ENCODE measurements at regions not wholly inside any gene's neighbourhood (a gene's known extent, or its start where the extent isn't known, plus 50 kb on each side); places are given as distances from the start of the nearest gene placed in this dataset.
"Not testable (repeated sequence)": the region's sequence is repeated elsewhere in the genome, so short reads cannot be mapped to it uniquely, and the experiment has no call there.

DNA sequence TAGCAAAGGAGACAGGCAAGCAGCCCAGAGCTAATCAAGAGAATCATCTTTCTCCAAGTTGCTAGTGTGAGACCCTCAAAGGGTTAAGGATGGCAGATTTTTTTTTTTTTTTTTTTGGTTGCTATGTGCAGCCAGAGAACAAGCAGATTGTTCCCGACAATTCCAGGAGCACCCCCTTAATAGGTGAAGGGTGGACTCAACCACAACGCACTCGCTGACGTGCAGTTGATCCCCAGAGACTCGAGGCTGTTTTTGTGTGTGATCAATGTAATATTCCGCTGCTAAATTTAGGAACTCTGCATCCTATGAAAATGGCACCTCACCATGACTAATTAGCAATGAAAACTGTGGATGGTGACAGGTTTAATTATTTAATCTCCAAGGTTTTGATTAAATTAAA is 789.0 kb downstream of the KCNA4 start:
- DNase-seq (ENCODE audit: extremely low read depth in 1 of 11, low read depth in 9 of 11, low spot score in 4 of 11) = no peak

DNA sequence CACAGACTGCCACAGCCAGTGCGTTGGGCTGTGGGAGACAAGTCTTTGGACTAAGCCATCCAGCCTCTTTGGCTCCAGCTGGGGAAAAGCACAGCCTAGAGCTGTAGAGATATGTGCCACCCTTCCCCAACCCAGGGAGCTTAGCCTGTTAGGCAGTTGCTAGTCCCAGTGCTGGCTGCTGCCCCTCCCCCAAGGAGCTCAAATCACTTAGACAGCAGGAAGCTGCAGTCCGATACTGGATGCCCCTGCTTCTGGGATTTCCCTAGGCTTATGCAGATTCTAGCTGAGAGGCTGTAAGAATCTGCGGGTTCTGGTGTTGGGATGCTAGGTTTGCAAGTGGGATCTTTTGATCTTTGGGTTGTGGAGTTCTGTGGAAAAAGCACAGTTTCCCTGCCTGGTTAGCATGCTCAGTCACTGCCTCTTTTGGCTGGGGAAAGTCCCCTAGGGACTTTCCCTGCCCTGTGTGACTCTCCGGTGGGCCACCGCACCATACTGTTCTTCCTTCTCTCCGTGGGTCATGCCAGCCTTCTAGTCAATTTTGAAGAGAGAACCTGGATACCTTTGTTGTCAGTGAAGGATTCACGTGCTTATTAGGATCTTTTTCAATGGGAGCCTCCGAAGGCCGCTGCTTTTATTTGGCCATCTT is 792.0 kb downstream of the KCNA4 start:
- DNase-seq (ENCODE audit: extremely low read depth in 1 of 11, low read depth in 9 of 11, low spot score in 4 of 11) = no peak

DNA sequence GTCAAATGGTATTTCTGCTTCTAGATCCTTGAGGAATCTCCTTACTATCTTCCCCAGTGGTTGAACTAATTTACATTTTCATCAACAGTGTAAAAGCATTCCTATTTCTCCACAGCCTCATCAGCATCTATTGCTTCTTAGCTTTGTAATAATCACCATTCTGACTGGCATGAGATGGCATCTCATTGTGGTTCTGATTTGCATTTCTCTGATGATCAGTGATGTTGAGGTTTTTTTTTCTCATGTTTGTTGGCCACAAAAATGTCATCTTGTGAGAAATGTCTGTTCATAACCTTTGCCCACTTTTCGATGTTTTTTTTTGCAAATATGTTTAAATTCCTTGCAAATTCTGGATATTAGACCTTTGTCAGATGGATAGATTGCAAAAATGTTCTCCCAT is 797.3 kb downstream of the KCNA4 start:
- DNase-seq (ENCODE audit: extremely low read depth in 1 of 11, low read depth in 9 of 11, low spot score in 4 of 11) = not testable (repeated sequence)

DNA sequence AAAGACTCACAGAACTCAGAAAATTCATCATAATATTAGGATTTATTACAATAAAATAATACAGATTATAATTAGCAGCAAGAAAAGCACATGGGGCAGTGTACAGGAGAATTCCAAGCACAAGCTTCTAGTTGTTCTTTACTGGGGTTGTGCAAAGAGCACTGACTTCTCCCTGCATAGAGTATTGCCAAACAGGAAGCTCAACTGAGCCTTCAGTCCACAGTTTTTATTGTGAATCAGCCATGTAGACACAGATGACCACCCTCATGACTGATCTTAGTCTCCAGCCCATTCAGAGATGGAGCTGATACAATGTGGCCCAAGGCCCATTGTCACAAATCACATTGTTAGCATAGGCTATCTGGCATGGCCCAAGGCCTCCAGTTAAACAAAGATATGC is 798.9 kb downstream of the KCNA4 start:
- no peak for DNase-seq (ENCODE audit: extremely low read depth in 1 of 11, low read depth in 9 of 11, low spot score in 4 of 11)

DNA sequence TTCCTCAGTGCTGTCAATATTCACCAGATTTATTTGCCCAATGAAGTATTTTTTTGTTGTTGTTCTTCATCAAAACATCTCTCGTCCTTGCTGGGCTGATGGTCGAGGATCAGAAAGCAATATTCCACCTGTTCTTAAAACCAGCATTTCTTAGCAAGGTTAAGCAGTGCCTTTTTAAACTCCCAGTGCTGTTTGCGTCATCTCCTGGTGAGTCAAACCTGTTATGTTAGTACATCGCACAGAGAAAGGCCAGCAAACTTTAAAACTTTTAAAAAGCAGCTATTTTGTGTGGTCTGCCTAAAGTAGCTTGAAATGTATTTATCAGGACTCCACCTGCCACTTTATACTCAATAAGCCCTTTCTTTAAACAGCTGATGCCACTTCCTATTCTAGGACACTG is 802.0 kb downstream of the KCNA4 start:
- no peak for DNase-seq (ENCODE audit: extremely low read depth in 1 of 11, low read depth in 9 of 11, low spot score in 4 of 11)

DNA sequence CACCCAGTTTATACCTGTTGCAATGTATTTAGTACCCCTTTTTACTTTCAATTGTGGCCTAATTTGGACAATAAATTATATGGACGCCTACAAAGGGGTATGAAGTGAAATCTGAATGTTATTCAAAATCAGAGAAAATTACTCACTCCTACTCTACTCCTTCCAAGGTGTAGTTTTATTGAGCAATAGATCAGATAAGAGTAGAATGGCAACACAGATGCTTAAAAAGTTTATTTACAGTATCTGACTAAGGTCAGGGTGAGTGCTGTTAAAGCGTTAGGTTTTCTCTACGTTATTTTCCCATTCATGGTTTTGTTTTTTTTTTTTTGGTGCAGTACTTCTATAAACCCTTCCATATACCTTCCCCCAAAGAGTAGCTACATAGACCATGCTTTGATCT is 805.6 kb downstream of the KCNA4 start:
- DNase-seq (ENCODE audit: extremely low read depth in 1 of 11, low read depth in 9 of 11, low spot score in 4 of 11) = no peak

DNA sequence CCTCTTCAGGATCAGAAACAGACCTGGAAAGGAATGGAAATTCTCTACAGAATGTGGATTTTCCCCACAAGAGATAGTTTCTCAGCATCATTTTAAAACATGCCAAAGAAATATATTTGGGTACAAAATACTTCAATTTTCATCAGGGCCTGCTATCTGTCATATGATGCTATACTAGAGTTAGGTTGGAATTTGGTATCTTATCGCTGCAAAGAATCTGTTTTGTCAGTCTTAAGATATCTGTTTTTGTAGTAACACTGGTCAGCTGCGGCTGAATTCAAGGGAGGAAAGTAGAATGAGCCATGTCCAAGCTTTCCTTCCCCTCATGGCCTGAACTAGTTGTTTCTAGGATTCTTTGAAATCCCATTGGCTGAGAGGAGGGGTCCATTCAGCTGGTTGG is 806.4 kb downstream of the KCNA4 start:
- no peak for DNase-seq (ENCODE audit: extremely low read depth in 1 of 11, low read depth in 9 of 11, low spot score in 4 of 11)

DNA sequence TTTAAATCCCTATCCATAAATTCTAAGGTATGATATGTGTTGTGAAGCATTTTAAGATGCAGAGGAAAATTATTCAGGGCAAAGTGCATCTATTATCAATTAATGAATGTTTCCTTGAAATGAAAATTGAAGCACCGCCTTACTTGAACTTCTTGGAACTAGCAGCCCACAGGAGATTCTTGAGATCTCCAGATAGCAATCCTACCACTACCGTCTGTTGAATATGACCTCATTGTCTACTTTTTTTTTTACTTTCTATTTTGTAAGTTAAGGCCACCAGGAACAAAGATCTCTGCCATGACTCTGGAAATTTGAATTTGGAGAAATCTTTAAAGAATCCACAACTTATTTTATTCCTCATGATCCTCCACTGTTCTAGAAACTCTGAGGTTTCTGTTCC is 808.7 kb downstream of the KCNA4 start:
- no peak for DNase-seq (ENCODE audit: extremely low read depth in 1 of 11, low read depth in 9 of 11, low spot score in 4 of 11)

DNA sequence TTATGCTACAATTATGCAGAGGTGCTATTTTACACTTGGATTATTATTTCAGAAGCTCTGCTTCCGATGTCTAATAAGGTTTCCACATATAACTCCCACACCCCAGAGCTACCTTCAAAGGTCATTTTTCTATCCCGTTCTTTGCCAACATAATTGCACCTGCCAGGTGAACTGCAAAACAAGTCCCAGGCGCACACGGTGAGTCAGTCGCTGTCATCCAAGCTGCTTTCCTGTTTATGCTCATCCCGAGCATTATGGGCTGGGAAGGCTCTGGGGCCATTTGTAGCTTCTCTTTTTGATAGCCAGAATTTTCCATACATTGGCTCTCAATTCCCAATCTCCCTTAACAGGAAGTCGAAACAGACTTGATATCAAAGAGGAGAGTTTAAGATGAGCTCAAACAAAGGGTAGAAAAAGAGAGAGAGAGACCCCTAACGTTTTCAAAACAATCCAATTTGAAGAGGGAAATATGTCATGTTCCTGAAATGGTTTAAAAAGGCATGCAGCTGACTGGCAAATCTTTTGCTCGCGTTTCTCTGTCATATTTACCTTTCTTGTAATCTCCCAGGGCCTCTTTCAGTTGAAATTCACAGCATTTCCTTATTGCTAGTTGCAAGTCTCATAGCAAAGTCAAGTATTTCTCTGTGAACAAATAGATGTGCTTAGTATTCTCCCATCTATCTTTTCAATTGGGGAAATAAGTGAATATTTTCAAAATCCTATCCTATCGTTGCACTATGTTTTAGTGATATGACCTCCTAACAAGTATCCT is 815.9 kb downstream of the KCNA4 start:
- no peak for DNase-seq (ENCODE audit: extremely low read depth in 1 of 11, low read depth in 9 of 11, low spot score in 4 of 11)

DNA sequence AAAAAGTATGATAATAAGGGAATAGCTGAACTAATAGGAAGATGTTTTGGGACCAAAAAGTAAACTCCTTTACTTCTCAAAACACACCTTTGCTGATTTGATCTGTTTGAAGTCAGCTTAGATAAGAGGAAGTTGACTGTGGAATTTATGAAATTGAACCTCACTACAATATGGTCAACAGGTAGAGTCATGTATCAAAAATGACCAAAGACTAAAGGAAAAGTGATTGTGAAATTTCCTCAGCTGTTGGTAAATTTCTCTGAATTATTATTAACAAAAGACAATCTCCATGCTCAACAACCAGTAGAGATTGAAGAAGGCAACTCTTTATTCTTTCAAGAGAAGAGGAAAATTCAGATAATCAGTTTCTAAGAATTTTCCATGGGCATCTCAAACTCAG is 826.5 kb downstream of the KCNA4 start:
- no peak for DNase-seq (ENCODE audit: extremely low read depth in 1 of 11, low read depth in 9 of 11, low spot score in 4 of 11)

DNA sequence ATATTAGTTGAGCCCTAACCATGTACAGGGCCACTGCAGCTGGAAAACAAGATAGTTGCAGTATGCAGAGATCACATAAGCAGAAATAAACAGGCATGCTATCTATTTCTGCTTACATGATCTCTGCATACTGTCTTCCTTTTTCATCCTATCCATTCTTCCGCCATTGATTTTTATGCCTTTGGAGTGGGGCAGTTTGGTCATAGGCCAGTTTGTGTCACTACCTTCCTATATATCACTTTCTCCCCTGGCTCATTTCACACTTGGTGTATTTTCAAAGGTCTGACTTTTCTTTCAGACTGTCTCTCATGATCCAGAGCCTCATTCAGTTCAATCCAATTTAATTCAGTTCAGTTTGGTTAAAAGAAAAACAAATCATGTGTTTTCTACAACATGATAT is 829.6 kb downstream of the KCNA4 start:
- DNase-seq (ENCODE audit: extremely low read depth in 1 of 11, low read depth in 9 of 11, low spot score in 4 of 11) = peak in 8 of 11 donors; percentile 3 to 31 (median 8)

DNA sequence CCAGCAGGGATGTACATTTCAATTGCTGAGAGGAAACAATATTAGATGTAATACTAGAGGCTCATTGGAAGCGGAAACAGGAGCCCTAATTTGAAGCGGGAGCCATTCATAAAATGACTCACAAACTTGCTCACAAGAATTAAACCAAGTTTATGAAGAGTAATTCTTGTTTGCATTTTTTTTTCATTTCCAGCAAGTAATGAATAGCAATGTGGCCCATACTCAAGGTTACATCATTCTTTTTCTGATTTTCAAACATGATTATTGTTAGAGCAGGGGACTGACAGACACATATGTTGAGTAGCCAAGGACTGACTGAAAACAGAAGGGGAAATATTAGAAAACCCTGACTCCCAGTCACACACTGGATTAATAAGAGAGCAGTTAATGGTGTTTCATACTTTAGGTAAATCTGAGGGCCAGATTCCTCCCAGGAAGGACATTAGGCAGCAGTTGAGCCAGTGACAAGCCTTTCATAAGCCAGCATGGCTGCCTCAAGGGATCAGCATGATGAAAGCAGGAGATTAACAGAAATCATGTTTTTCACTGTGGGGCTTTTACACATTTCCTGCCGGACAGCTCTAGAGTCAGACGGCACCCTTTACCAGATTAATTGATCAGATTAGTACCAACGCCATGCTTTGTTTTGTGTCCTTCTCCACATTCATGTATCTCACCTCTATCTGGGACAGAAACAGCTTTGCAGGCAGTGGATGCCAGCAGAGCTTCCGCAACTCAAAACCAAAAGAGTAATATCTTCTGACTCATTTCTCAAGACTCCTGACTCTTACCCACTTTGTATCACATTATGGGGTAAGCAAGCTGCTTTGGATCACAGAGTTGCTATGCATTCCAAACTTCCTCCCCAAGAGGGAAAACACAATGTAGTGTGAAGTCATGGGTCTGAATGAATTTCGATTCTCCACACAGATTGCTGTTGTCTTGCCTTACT is 831.6 kb downstream of the KCNA4 start:
- DNase-seq (ENCODE audit: extremely low read depth in 1 of 11, low read depth in 9 of 11, low spot score in 4 of 11) = no peak

DNA sequence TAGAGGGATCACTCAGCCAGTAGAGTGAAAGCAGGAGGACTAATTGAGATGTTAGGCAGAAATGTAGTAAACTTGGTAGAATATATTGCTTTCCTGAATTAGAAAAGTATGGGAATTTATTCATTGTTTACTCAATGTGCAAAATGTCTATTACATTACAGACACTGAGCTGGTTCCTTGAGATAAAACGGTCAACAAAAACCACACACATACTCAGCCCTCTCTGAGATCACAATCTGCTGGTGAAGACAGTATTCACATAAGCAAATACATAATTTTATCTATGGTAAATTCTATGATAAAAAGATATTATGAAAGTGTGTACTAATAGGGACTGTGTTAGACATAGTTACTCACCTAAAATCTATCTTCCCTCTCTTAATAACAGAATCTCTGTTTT is 833.5 kb downstream of the KCNA4 start:
- no peak for DNase-seq (ENCODE audit: extremely low read depth in 1 of 11, low read depth in 9 of 11, low spot score in 4 of 11)

DNA sequence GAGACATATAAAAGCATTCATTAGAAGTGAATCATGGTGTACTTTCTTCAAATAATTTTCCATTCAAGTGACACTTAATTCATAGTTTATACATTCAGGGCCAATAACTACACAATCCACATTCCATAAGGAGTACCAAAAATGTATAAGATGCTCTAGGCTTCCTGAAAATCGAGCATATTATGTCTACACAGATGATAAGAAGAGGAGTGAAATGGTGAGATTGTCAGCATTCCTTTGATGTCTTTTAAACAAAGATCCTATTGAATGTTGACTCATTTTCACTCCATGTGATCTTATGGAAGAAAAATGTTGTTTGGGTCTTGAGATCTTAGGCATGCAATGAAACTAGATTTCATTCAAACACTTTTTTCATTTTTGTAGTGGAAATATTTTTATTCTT is 843.2 kb downstream of the KCNA4 start:
- no peak for DNase-seq (ENCODE audit: extremely low read depth in 1 of 11, low read depth in 9 of 11, low spot score in 4 of 11)

DNA sequence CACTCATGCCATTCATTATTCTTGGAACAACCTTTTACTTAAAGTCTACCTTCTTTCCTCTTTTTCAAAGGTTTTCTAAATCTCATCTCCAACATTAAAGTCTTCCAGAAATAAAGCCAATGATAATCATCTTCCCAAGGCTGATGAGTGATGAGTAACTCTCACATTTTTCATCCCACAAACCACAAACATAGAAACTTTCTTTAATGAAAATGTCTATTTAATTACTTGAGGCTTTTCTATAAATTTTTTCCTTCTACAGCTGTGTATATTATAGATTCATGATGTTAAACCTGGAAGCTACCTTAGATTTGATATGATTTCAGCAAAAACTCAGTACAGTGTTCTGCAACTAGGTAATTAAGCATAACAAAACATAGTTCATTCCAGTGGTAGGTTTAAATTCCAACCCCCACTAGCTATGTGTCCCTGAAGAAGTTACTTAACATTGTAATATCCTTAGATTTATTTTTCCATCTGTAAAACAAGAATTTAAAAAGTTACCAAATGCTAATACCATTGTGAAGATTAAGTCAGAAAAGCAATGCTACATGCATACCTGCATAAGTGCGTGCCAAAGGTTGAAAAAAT is 845.4 kb downstream of the KCNA4 start:
- DNase-seq (ENCODE audit: extremely low read depth in 1 of 11, low read depth in 9 of 11, low spot score in 4 of 11) = no peak

DNA sequence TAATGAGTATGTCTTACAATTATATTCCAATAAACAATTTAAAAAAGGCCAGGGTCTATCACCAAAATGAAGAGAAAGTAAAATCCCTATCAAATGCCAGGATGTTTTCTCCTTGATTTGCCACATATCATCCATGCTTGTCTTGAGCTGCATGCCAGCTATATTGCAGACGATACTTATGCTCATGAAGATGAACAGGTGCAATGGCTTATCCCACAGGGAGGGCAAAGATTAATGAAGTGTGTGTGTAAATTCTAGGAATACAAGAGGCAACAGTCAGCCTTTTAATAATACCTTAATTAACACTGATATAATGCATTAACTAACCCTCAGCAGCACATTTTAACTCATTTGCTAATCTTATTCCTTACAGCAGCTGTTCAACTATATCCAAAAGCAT is 850.5 kb downstream of the KCNA4 start:
- DNase-seq (ENCODE audit: extremely low read depth in 1 of 11, low read depth in 9 of 11, low spot score in 4 of 11) = no peak

DNA sequence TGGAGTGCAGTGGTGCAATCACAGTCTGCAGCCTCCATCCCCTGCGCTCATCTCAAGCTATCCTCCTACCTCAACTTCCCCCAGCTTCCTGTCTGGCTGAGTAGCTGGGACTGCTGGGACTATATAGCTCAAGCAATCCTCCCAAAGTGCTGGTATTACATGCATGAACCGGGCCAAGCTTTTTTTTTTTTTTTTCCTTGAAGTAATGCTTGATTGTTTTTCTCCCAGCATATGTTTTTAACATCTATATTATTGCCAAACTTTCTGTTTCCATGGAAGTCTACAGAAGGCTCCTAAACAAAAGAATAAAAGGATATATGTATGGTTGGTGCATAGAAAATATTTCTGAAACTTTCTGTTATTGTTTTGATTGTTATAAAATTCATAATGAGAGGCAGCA is 853.6 kb downstream of the KCNA4 start:
- no peak for DNase-seq (ENCODE audit: extremely low read depth in 1 of 11, low read depth in 9 of 11, low spot score in 4 of 11)

DNA sequence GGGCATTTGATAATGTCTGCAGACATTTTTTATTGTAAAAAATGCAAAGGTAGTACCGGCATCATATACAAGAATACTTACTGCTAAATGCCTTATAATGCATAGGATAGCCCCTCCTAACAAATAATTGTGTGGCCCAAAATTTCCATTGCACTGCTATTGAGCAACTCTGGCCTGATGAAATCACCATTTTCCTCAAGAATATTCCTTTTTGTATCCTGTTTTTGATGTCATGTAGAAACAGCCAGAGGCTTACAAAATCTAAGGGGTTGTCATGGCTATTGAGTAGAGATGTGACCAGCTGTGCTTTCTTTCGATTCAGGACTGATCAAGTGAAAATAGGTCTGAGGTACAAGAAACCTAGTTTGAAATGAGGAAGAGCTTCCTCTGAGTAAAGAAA is 854.3 kb downstream of the KCNA4 start:
- no peak for DNase-seq (ENCODE audit: extremely low read depth in 1 of 11, low read depth in 9 of 11, low spot score in 4 of 11)

DNA sequence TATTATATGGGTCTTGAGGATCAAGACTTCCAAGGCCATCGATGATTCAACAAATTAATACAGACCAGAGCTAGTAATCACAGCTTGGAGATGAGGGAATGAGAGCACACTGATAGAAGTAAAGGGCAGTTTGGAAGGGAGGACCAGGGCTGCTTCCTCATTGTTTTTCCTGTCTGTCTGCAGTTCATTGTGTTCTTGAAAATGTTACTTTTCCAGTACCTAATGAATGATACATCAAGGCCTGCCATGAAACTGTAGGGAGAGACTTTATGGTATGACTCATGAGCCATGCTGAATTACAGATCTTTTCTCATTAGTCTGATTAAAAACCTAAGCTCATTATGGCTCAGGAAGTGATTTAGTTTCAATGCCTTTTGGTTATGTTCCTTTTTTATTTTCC is 855.6 kb downstream of the KCNA4 start:
- no peak for DNase-seq (ENCODE audit: extremely low read depth in 1 of 11, low read depth in 9 of 11, low spot score in 4 of 11)
